DND-41 (cell line): ENCODE measurements at regions not wholly inside any gene's neighbourhood (a gene's known extent, or its start where the extent isn't known, plus 50 kb on each side); places are given as distances from the start of the nearest gene placed in this dataset.

Experiments
- ATAC-seq: fragments of 200-7000 bp; cut with Tn5 transposase; 3 replicates; pipeline ENCODE4 v1.9.1; 2021; ENCODE audit warnings: low read depth; ENCODE audit not compliant: insufficient read depth
- DNase-seq: peaks from one replicate; pipeline ENCODE4 v3.0.0-alpha.2; 2020
- H2AFZ ChIP-seq: 2 replicates; pipeline ENCODE4 v1.6.0; 2012; ENCODE audit warnings: low read depth, low read length
- H3K27ac ChIP-seq: 2 replicates; pipeline ENCODE4 v1.5.1; 2012; ENCODE audit warnings: low read length, inconsistent platforms
- H3K27me3 ChIP-seq: fragments of 200-600 bp; sonication (generic); 2 replicates; pipeline ENCODE4 v1.6.0; 2012; ENCODE audit warnings: low read length, mild to moderate bottlenecking, inconsistent platforms; ENCODE audit not compliant: insufficient read depth, poor library complexity
- H3K36me3 ChIP-seq: 2 replicates; pipeline ENCODE4 v1.5.1; 2012; ENCODE audit warnings: low read length, inconsistent platforms; ENCODE audit not compliant: insufficient read depth
- H3K4me1 ChIP-seq: 2 replicates; pipeline ENCODE4 v1.5.1; 2012; ENCODE audit warnings: mild to moderate bottlenecking, low read length; ENCODE audit not compliant: insufficient read depth
- H3K4me2 ChIP-seq: 2 replicates; pipeline ENCODE4 v1.6.0; 2012; ENCODE audit warnings: mild to moderate bottlenecking, moderate library complexity, low read length, inconsistent platforms; ENCODE audit not compliant: insufficient read depth
- H3K4me3 ChIP-seq, 2 experiments: fragments of 200-600 bp in 1 of 2; shearing (Covaris generic) in 1 of 2; 2 replicates each; pipeline ENCODE4 v1.5.1; 2012 to 2016; ENCODE audit warnings: inconsistent platforms in 2 of 2, low read length in 2 of 2, mild to moderate bottlenecking in 2 of 2, low read depth in 1 of 2, moderate library complexity in 1 of 2
- H3K79me2 ChIP-seq: 2 replicates; pipeline ENCODE4 v1.6.0; 2012; ENCODE audit warnings: low read length, inconsistent platforms; ENCODE audit not compliant: insufficient read depth
- H3K9ac ChIP-seq: 2 replicates; pipeline ENCODE4 v1.6.0; 2012; ENCODE audit warnings: low read depth, mild to moderate bottlenecking, inconsistent platforms, low read length, moderate library complexity
- H3K9me3 ChIP-seq: 2 replicates; pipeline ENCODE4 v1.5.1; 2012; ENCODE audit warnings: low read length, moderate library complexity, mild to moderate bottlenecking, inconsistent platforms; ENCODE audit not compliant: insufficient read depth, severe bottlenecking
- H4K20me1 ChIP-seq: 2 replicates; pipeline ENCODE4 v1.6.0; 2012; ENCODE audit warnings: low read length; ENCODE audit not compliant: insufficient read depth
- CTCF ChIP-seq: IDR thresholded peaks from 2 replicates; pipeline ENCODE4 v1.5.1; 2012; ENCODE audit warnings: borderline replicate concordance, low read length, moderate library complexity, mild to moderate bottlenecking; ENCODE audit not compliant: poor library complexity, severe bottlenecking; ENCODE audit errors: extremely low read depth
- EZH2 ChIP-seq: IDR thresholded peaks from 3 replicates; pipeline ENCODE4 v1.6.1; 2012; ENCODE audit warnings: borderline replicate concordance, low read depth, mild to moderate bottlenecking, moderate library complexity, low read length, inconsistent platforms; ENCODE audit not compliant: severe bottlenecking

- Histone ChIP-seq H3K27ac (no peak overlapping the region), H3K27me3 (no peaks in the 10 kb centered on the region), H4K20me1 (no peaks in the 10 kb centered on the region), H3K9ac (no peak overlapping the region), H3K79me2 (no peaks in the 10 kb centered on the region), H3K4me3 (no peak overlapping the region), H3K9me3 (no peaks in the 10 kb centered on the region), H3K4me1 (peaks cover 21% of the 10 kb centered on the region), H3K36me3 (no peaks in the 10 kb centered on the region), H3K4me2 (no peak overlapping the region), H2AFZ (no peak overlapping the region)
- no peak for TF ChIP-seq CTCF
- no peak for TF ChIP-seq EZH2
- ATAC-seq (no peak), DNase-seq (no peak)
Measured at GRCh38 chr6:134374491-134375219, 56.7 kb upstream of the SGK1 start.

DNA sequence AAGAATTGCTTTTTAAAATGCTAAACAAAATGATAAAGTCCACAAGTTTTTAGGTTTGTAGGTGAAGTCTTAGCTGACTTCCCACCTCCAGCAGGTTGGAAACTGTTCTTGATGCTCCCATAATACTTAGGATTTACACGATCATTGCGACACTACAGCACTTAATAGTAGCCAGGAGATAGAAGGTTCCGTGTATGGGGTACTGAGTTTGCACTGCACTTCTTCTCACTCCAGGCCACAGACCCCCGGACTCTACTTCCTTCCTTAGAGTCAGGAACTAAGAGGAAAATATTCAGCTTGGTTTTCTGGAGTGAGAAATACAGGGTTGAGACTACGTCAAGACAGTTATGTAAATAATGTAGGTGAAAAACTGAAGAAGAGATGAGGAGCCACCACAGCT, 56.1 kb upstream of the SGK1 start:
- DNase-seq (no peak), ATAC-seq (no peak)
- H3K27me3 ChIP-seq: no peaks in the 10 kb centered on the region
- no peaks in the 10 kb centered on the region for H3K9me3 ChIP-seq
- H3K4me2 ChIP-seq: no peak overlapping the region
- H3K27ac ChIP-seq: no peak overlapping the region
- H4K20me1 ChIP-seq: no peaks in the 10 kb centered on the region
- H3K36me3 ChIP-seq: no peaks in the 10 kb centered on the region
- peaks cover 21% of the 10 kb centered on the region for H3K4me1 ChIP-seq
- no peak overlapping the region for H3K9ac ChIP-seq
- no peak overlapping the region for H2AFZ ChIP-seq
- TF ChIP-seq CTCF (no peak), EZH2 (no peak)
- no peaks in the 10 kb centered on the region for H3K79me2 ChIP-seq
- H3K4me3 ChIP-seq: no peak overlapping the region

DNA sequence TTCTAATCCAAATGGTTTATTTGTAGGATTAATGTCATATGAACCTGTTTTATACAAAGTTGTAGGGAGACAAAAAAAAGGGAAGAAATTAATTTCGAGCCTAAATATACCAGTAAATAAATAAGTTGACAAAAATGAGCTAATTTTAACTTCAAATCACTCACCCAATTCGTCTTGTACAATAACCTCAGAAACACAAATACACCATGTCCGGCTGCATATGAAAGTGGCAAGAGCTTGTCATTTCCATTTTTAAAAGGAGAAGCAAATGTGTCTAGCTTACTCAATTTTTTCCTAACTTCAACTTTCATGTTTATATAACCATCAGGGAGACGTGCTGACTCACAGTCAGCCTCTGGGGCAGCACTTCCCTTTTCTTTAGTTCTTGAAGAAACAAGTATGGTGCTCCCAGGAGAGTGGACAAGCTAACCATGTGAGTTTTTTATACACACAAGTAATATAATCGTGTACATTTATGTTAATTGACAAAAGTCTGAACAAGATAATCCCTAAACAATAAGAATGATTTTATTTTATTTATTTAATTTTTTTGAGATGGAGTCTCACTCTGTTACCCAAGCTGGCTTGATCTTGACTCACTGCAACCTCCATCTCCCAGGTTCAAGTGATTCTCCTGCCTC, 55.5 kb upstream of the SGK1 start:
- Histone ChIP-seq H3K4me1 (peaks cover 21% of the 10 kb centered on the region), H4K20me1 (no peaks in the 10 kb centered on the region), H3K9ac (no peak overlapping the region), H3K4me2 (no peak overlapping the region), H3K27me3 (no peaks in the 10 kb centered on the region), H2AFZ (no peak overlapping the region), H3K4me3 (no peak overlapping the region), H3K79me2 (no peaks in the 10 kb centered on the region), H3K27ac (no peak overlapping the region), H3K9me3 (no peaks in the 10 kb centered on the region), H3K36me3 (no peaks in the 10 kb centered on the region)
- ATAC-seq (no peak), DNase-seq (no peak)
- TF ChIP-seq EZH2 (no peak), CTCF (no peak)
